DMS 273 treated with DMSO at 0.1 percent for 48 hours (cell line): ENCODE measurements at regions not wholly inside any gene's neighbourhood (a gene's known extent, or its start where the extent isn't known, plus 50 kb on each side); places are given as distances from the start of the nearest gene placed in this dataset.
"Not testable (repeated sequence)": the region's sequence is repeated elsewhere in the genome, so short reads cannot be mapped to it uniquely, and the experiment has no call there.

Source experiments
- DNase-seq: peaks from one replicate; lab custom pipeline; 2025; lab: John Stamatoyannopoulos, UW

DNA sequence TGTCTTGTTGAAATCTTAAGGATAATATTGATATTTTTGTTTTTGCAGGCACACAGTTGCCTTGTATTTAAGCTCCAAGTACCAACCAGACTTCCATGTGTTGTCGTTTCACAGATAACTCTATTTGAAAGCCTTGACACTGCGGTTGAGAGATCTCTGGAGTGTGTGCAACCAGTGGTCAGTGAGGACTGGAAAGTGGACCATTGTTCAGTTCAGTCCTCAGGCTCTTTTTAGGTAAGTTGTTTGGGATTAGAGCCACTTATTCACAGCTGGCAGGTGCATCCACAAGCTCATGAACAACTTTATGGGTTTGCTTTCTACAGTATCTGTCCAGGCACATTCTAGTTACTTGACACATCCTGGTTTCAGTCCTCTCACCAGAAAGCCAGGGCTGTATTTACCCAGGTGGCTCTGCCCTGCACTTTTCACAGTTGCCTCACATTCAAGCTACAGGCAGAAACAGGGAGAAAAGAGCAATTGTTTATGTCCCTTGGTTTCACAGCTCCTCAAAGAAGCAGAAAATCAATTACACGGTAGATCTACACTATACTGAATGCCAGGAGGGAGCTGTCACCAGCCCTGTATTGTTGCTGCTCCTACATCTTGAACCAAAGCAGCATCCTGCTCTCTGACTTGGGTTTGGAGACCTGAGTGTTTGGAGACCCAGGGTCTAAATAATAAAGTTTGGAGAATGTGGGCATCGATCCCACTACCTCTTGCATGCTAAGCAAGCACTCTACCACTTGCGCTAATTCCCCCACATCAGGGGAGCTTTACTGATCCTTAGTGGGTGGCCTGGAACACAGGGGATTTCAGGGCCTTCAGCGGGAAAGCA, 543.3 kb downstream of the PRIM2 start:
- not testable (repeated sequence) for DNase-seq

GRCh38 chr6:57870083-57870482, 552.7 kb downstream of the PRIM2 start:
- DNase-seq = not testable (repeated sequence)

DNA sequence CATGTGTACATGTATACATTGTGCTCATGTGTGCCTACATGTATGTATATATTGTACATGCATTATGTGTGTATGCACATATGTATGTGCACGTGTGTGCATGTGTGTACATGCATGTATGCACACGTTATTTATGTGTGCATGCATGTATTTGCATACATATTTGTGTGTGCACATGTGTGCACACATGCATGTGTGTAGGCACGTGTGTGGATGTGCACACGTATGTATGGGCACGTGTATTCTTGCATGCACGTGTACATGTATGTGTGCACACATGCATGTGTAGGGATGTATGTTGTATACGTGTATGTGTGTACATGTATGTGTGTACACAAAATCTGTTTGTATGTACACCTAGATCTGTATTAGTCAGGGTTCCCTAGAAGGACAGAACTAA, 556.0 kb downstream of the PRIM2 start:
- not testable (repeated sequence) for DNase-seq

- DNase-seq = not testable (repeated sequence)
Observed at GRCh38 chr6:57876659-57877058, 559.2 kb downstream of the PRIM2 start.

- DNase-seq = not testable (repeated sequence)
Observed at GRCh38 chr6:57877729-57878128, 560.3 kb downstream of the PRIM2 start.

DNA sequence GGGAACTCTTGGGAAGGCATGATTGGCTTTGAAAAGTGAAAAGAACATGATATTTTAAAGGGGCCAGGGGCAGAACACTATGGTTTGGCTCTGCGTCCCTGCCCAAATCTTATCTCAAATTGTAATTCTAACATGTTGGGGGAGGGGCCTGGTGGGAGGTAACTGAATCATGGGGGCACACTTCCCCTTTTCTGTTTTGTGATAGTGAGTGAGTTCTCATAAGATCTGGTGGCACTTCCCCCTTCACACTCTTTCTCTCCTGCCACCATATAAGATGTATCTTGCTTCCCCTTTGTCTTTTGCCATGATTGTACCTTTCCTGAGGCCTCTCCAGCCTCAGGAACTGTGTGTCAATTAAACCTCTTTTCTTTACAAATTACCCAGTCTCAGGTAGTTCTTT, 561.4 kb downstream of the PRIM2 start:
- not testable (repeated sequence) for DNase-seq

DNA sequence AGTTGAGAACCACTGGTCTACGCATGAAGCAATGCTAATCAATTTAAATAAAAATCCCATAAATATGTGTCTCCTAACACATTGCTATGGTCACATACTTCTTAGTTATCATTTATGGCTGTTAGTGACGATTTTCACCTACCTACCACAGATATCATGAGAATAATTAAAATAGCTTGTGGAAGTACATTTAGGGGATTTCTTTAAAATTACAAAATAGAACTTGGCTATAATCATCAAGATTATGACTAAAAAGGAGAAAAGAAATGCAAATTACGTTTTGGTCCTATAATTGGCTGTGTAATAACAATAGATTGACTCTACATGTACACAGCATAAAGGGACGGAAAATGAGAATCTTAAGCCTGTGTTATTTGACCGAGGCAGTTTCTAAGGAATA, 581.4 kb downstream of the PRIM2 start:
- not testable (repeated sequence) for DNase-seq

DNA sequence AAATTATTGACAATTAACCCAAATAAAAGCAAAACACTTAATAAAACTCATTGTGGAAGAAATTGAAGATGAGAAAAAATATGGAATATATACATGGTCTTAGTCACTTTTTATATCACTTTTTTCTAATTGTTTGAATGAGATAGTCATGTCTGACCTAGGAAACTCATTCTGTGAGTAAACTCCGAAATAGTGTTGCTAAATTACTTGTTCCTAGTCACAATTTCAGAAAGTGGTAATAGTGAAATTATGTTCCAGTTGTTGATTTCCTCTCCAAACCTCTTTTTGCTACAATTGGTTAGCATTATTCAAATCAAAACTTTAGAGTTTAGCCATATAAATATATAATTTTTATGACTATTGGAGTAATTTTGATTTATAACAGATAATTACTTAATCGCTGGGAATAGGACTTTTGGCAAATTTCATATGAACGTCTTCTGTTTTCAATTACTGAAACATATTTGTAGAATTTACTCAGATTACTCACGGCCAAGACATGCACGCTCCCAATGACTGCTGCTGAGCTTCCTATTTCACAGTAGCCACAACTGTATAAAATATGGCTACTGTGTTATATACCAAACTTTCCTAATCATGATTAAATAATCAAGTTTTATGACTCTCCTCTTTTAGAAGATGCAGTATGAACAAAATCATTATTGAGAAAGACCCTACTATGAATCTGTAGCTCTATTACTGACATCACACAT, 583.4 kb downstream of the PRIM2 start:
- not testable (repeated sequence) for DNase-seq

- not testable (repeated sequence) for DNase-seq
Observed at GRCh38 chr6:57901445-57901844, 584.0 kb downstream of the PRIM2 start.

GRCh38 chr6:57904356-57904755, 586.9 kb downstream of the PRIM2 start:
- not testable (repeated sequence) for DNase-seq

DNA sequence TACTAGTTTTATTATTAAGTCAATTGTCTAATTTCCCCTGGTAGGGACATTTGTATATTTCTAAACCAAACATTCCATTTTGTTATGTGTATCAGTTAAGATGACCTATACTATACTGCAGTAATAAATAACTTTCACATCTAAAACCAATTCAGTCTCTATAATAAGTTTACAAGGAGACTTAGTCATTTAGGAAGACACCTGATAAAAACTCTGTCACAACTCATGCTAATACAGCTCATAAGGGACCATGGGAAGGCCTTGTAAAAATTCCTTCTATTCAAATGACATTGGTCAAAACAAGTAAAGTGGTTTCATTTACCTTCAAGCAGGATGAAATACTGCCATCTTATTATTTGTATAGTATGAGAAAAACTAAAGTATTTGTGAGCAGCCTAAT, 597.9 kb downstream of the PRIM2 start:
- not testable (repeated sequence) for DNase-seq

- DNase-seq = not testable (repeated sequence)
Observed at GRCh38 chr6:57942966-57943365, 625.5 kb downstream of the PRIM2 start.

DNA sequence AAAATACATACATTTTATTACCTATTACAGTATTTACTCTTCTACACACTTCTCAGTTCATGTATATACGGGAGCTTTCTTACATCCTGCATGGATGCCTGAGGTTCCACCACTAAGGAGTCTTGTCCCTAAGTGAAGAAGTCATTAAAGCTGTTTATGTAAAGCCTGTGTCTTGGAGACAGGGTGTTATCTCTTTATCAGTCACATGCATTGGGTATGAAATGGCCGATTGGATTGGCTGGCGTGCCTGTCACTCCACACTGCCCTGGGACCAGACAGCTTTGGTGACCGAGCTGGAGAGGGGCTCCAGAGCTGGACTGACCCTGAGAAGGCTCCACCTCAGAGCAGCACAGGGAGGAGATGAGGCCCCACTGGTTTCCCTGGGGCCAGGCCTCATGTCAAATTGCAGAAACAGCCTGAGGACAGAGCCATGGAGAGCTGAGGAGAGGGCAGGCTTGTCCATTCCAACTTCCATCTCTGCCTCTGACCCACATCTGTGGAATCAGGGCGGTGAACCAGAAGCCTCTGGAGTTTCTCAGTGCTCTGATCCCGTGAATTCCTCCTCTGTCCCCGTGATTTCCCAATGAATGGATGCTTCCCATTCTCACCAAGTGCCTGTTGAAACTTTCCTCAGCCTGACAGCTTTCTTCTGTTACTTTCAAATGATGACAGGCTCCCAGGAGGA, 628.8 kb downstream of the PRIM2 start:
- DNase-seq = not testable (repeated sequence)

DNA sequence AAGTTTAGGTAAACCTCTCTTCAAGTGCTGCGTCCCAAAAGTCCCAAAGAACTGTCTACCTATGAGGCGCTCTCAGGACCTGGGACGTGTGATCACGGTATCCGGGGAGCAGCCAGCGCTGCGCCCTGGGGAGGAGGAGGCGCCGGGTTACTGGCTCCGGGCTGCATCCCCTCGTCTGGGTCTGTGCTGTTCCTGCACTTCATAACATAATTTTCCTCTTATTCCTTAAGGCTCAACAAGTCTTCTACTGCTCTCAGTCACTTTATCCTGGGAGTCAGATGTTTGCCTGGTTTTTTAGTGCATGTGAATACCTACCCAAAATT, 629.3 kb downstream of the PRIM2 start:
- DNase-seq = not testable (repeated sequence)

- not testable (repeated sequence) for DNase-seq
Observed at GRCh38 chr6:57948481-57948880, 631.1 kb downstream of the PRIM2 start.

DNA sequence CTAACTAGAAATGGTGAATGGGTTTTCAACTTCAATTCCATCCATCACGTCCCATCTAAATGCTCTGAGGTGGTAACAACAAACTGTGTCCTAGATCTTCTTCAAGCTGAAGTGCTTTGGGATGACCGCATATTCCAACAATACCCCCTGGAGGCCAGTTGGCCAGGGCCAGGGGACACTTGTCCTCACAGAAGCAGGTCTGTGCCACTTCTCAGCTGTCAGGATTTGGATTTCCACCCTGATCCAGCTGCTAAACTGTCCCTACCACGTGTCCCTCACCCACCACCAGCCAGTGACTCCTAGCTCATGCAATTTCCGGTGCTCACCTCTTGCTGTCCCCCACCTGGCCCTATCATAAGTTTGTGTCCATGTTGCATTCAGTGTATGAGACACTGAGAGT, 633.0 kb downstream of the PRIM2 start:
- not testable (repeated sequence) for DNase-seq

DNA sequence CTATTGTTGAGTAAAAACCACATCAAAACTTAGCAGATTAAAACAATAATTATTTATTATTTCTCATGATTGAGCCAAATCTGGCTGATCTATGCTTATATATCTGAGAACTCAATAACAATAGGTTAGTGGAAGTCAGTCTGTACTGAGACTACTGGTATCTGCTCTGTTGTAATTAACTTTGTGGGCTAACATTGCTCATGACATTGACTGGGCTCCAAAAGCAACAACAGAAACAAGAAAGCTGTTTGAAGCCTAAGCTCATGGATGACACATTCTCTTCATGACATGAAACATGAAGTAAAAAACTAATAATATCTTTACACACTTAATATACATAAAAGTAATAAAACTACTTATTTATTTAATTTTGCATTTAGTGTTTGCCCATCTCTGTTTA, 649.3 kb downstream of the PRIM2 start:
- DNase-seq = not testable (repeated sequence)

DNA sequence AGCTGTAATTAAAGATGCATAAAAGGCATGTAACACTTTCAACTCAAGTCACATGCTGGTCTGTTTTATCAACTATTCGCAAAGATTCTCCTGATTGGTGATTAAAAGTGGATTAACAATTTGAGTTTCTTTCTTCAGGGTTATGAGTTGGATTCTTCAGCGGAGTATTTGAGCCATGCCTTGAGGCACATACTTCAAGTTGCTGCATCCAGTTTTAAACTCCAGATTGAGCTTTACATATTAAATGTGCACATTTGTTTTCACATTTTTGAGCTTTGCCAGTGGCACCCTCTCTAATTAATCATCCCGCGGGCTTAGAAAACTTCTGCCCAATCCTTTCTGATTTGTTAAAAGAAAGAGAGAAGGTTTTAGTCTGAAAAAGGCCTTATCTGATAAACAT, 654.5 kb downstream of the PRIM2 start:
- DNase-seq = not testable (repeated sequence)

GRCh38 chr6:57974653-57975052, 657.2 kb downstream of the PRIM2 start:
- no peak for DNase-seq

- DNase-seq = not testable (repeated sequence)
Observed at GRCh38 chr6:57975127-57975526, 657.7 kb downstream of the PRIM2 start.

- not testable (repeated sequence) for DNase-seq
Observed at GRCh38 chr6:57976371-57976770, 658.9 kb downstream of the PRIM2 start.

GRCh38 chr6:57983603-57984002, 666.2 kb downstream of the PRIM2 start:
- peak; percentile 32 for DNase-seq

DNA sequence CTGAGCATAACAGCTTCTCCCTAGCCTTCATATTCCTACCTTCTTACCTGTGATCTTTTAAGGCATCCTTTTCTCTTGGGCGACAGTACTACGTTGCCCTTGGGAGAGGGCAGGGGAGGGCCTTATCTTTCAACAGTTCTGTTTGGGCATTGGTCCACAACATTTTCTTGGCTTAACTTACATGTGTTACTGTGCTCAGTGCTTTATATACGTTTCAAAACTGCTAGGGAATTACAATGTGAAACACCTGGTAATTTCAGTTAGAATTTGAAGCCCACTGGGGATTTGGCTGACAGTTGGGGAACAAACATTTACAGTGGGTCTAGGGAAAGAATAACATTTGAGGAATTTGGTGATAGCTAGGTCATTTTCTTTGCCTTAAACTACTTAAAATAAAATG, 667.1 kb downstream of the PRIM2 start:
- DNase-seq = not testable (repeated sequence)
